Cardiac fibroblast (primary cell): ENCODE measurements at regions not wholly inside any gene's neighbourhood (a gene's known extent, or its start where the extent isn't known, plus 50 kb on each side); places are given as distances from the start of the nearest gene placed in this dataset.

Experiments
- DNase-seq, 2 donors: peaks; one replicate each; pipeline versions ENCODE4 v3.0.0 to v3.0.0-alpha.2; 2010; ENCODE audit warnings: low read depth in 2 of 2
- H3K4me3 ChIP-seq, 2 donors: replicated peaks in 1 of 2; 1 replicate in 1 of 2; 2 replicates in 1 of 2; pipeline ENCODE4 v1.5.1; 2011; ENCODE audit warnings: low read depth in 2 of 2, low read length in 2 of 2, mild to moderate bottlenecking in 2 of 2, moderate library complexity in 1 of 2
- CTCF ChIP-seq: IDR thresholded peaks from one replicate; pipeline ENCODE4 v1.5.1; 2011; ENCODE audit warnings: low read depth, mild to moderate bottlenecking, low read length, inconsistent platforms

DNA sequence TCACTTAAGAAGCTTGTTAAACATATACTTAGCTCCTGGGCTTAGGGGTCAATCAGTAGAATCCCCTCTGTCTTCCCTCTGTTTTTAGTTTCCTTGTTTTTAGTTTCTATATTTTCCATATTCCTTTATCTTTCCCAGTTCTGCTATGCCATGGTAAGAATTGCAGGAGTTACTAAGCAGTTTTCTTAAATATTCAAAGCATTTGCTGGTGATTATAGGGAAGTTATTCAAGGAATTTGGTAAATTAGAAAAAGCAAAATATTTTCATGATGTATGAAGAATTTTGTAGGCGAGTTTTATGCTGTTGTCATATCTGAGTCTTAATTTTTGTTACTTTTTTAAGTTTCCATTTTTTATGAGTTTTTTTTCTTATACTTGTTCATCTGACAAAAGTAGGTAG is 91.6 kb upstream of the NUDT6 start:
- TF ChIP-seq CTCF: no peak
- peak; percentile 10 to 15 for DNase-seq
- H3K4me3 ChIP-seq: no peak overlapping the region

DNA sequence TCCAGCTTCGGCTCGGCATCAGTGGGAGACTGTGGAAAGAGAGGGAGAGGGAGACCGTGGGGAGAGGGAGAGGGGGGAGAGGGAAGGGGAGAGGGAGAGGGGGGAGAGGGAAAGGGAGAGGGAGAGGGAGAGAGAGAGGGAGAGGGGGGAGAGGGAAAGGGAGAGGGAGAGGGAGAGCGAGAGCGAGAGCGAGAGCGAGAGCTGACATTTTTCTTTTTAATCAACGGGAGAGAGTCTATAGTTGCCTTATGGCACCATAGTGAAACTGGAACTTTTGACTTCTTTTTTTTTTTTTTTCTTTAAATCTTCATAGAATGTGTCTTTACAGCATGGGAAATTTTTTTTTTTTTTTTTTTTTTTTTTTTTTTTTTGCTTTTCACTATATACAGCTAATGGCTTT is 94.7 kb upstream of the NUDT6 start:
- DNase-seq: no peak
- TF ChIP-seq CTCF: no peak

DNA sequence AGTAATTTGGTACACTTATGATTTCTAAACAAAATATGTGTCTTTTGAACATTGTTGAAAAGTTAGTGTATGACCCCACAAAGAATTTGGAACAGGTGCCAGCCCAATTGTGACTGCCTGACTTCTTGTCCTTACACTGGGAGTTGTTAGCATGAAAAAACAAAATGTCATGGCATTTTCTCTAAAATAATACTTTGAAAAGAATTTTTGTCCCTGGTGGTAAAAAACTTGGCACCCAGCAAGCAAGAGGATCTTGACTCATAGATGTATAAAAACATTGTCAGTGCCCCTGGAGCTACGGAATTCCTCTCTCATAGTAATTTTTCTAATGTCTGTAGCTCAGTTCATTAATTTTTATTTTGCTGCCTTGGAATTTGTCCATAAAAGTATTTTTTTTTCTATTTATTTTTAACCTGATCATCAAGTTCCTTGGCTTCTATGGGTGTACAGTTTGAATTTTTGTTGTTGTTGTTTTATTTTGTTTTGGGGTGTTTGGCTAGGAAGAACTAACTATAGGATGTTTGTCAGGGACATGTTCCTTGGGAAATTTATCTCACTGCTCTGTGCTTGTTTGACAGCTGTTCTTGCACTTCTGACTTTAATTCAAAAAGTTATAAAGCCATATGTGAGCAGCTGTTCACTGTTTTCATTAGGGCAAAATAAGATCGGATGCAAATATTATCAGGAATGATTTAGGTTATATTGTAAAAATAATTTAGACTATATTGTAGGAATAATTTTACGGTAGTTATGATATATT is 95.4 kb upstream of the NUDT6 start:
- no peak for TF ChIP-seq CTCF
- H3K4me3 ChIP-seq: no peak overlapping the region
- peak; percentile 70 to 84 for DNase-seq

More for the DNA sequence above, 94.7 kb upstream of the NUDT6 start:
- H3K4me3 ChIP-seq: no peak overlapping the region

- peak in 1 of 2 donors; percentile 26 for DNase-seq
- H3K4me3 ChIP-seq: no peak overlapping the region
- no peak for TF ChIP-seq CTCF
Observed at GRCh38 chr4:123018396-123018775, 96.0 kb upstream of the NUDT6 start.

GRCh38 chr4:123020285-123020684 is 97.9 kb upstream of the NUDT6 start:
- no peak overlapping the region for H3K4me3 ChIP-seq
- DNase-seq: no peak
- TF ChIP-seq CTCF: no peak

DNA sequence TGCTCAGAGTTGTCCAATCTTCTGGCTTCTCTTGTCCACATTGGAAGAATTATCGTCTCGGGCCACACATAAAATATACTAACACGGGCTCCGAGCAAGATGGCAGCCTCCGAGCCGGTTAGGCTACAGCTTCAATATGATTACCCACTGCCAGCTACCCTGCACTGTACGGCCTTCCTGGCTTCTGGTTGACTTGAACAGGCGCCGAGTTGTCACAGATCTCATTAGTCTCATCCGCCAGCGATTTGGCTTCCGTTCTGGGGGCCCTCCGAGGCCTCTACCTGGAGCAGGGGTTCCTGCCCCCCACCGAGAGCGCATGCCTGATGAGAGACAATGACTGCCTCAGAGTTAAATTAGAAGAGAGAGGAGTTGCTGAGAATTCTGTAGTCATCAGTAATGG is 101.2 kb upstream of the NUDT6 start:
- no peak for DNase-seq
- no peak overlapping the region for H3K4me3 ChIP-seq

More for the DNA sequence above, 101.2 kb upstream of the NUDT6 start:
- no peak for TF ChIP-seq CTCF
